ENCODE measurements at regions not wholly inside any gene's neighbourhood (a gene's known extent, or its start where the extent isn't known, plus 50 kb on each side); places are given as distances from the start of the nearest gene placed in this dataset.

GRCh38 chr3:76049776-76050175, 264.4 kb upstream of the ZNF717 start:
- TF ChIP-seq CTCF (IDR thresholded peaks at IDR 0.05) (no peak), POLR2A (IDR thresholded peaks at IDR 0.05) (no peak), POLR2AphosphoS5 (IDR thresholded peaks at IDR 0.05) (no peak), EP300 (IDR thresholded peaks at IDR 0.05; ENCODE audit: low read depth) (no peak)

Measured in transverse colon (tissue), 4 donors.